GM23338 (cell line): ENCODE measurements at regions not wholly inside any gene's neighbourhood (a gene's known extent, or its start where the extent isn't known, plus 50 kb on each side); places are given as distances from the start of the nearest gene placed in this dataset.

Source experiments
- ATAC-seq: fragments of 200-7000 bp; cut with Tn5 transposase; 3 replicates; pipeline ENCODE4 v1.9.1; 2020
- DNase-seq: peaks from one replicate; pipeline ENCODE4 v3.0.0-alpha.2; 2015; ENCODE audit warnings: low spot score
- H2AFZ ChIP-seq: fragments of 200-600 bp; sonication (generic); 2 replicates; pipeline ENCODE4 v1.8.0; 2016; ENCODE audit warnings: antibody characterized with exemption, mild to moderate bottlenecking, moderate library complexity
- H3F3A ChIP-seq: fragments of 200-600 bp; sonication (generic); replicated peaks from 2 replicates; pipeline ENCODE4 v1.8.0; 2017; ENCODE audit warnings: antibody characterized with exemption, mixed run types, low read depth
- H3K27ac ChIP-seq: fragments of 200-600 bp; sonication (generic); 2 replicates; pipeline ENCODE4 v1.6.1; 2016; ENCODE audit warnings: low read depth
- H3K27me3 ChIP-seq: fragments of 200-600 bp; sonication (generic); 2 replicates; pipeline ENCODE4 v1.8.0; 2016; ENCODE audit warnings: mild to moderate bottlenecking, mixed run types, moderate library complexity; ENCODE audit not compliant: insufficient read depth
- H3K36me3 ChIP-seq: fragments of 200-600 bp; sonication (generic); 2 replicates; pipeline ENCODE4 v1.8.0; 2016; ENCODE audit warnings: mild to moderate bottlenecking; ENCODE audit not compliant: insufficient read depth
- H3K4me1 ChIP-seq: fragments of 200-600 bp; sonication (generic); 2 replicates; pipeline ENCODE4 v1.8.0; 2016; ENCODE audit warnings: mild to moderate bottlenecking, moderate library complexity; ENCODE audit not compliant: insufficient read depth
- H3K4me2 ChIP-seq: fragments of 200-600 bp; sonication (generic); 2 replicates; pipeline ENCODE4 v1.7.1; 2017; ENCODE audit warnings: mixed run types
- H3K4me3 ChIP-seq: fragments of 200-600 bp; sonication (generic); 2 replicates; pipeline ENCODE4 v1.6.1; 2016; ENCODE audit warnings: mixed run types
- H3K79me2 ChIP-seq: fragments of 200-600 bp; sonication (generic); replicated peaks from 2 replicates; pipeline ENCODE4 v1.8.0; 2017; ENCODE audit warnings: mild to moderate bottlenecking; ENCODE audit not compliant: insufficient read depth
- H3K9me2 ChIP-seq: fragments of 200-600 bp; sonication (generic); 2 replicates; pipeline ENCODE4 v1.8.0; 2017; ENCODE audit not compliant: insufficient read depth
- H4K20me1 ChIP-seq: fragments of 200-600 bp; sonication (generic); replicated peaks from 2 replicates; pipeline ENCODE4 v1.8.0; 2017; ENCODE audit warnings: mild to moderate bottlenecking; ENCODE audit not compliant: insufficient read depth
- H3K27ac Mint-ChIP-seq: 2 replicates; pipeline ENCODE4 v1.8.0; 2020; ENCODE audit warnings: inconsistent platforms, mild to moderate bottlenecking, moderate library complexity, mixed read lengths
- H3K27me3 Mint-ChIP-seq: 3 replicates; pipeline ENCODE4 v1.8.0; 2022; ENCODE audit warnings: low read depth, mild to moderate bottlenecking, moderate library complexity, mixed read lengths, inconsistent platforms; ENCODE audit not compliant: insufficient read depth, poor library complexity
- H3K36me3 Mint-ChIP-seq: 3 replicates; pipeline ENCODE4 v1.8.0; 2021; ENCODE audit warnings: low read depth, mild to moderate bottlenecking, inconsistent platforms, moderate library complexity, mixed read lengths
- H3K4me1 Mint-ChIP-seq: 3 replicates; pipeline ENCODE4 v1.8.0; 2020; ENCODE audit warnings: mild to moderate bottlenecking, inconsistent platforms, mixed read lengths
- H3K4me3 Mint-ChIP-seq: 3 replicates; pipeline ENCODE4 v1.8.0; 2021; ENCODE audit warnings: moderate library complexity, mild to moderate bottlenecking, inconsistent platforms, mixed read lengths
- H3K9me3 Mint-ChIP-seq: 3 replicates; pipeline ENCODE4 v1.8.0; 2020; ENCODE audit warnings: moderate library complexity, mild to moderate bottlenecking, inconsistent platforms, mixed read lengths
- CREB1 ChIP-seq: fragments of 250-450 bp; sonication (Bioruptor Pico); IDR thresholded peaks from 2 replicates; pipeline ENCODE4 v1.5.0; 2020; ENCODE audit warnings: low read depth, mild to moderate bottlenecking, moderate library complexity
- EZH2 ChIP-seq: fragments of 200-600 bp; sonication (generic); IDR thresholded peaks from one replicate; pipeline ENCODE4 v1.8.0; 2017; ENCODE audit warnings: antibody characterized with exemption, mild to moderate bottlenecking, low read depth; ENCODE audit not compliant: unreplicated experiment
- EZH2phosphoT487 ChIP-seq: fragments of 200-600 bp; sonication (generic); IDR thresholded peaks from one replicate; pipeline ENCODE4 v1.8.1; 2018; ENCODE audit warnings: antibody characterized with exemption; ENCODE audit not compliant: unreplicated experiment
- JUNB ChIP-seq: IDR thresholded peaks from one replicate; pipeline ENCODE4 v1.6.1; 2016; ENCODE audit warnings: antibody characterized with exemption; ENCODE audit not compliant: unreplicated experiment
- NANOG ChIP-seq: IDR thresholded peaks from 2 replicates; pipeline ENCODE4 v1.6.1; 2016; ENCODE audit warnings: antibody characterized with exemption, borderline replicate concordance
- POLR2AphosphoS5 ChIP-seq: IDR thresholded peaks from 2 replicates; pipeline ENCODE4 v1.6.1; 2016; ENCODE audit warnings: antibody characterized with exemption, low read depth
- REST ChIP-seq: IDR thresholded peaks from one replicate; pipeline ENCODE4 v1.6.1; 2018; ENCODE audit warnings: antibody characterized with exemption; ENCODE audit not compliant: unreplicated experiment
- STAT1 ChIP-seq: IDR thresholded peaks from one replicate; pipeline ENCODE4 v1.6.1; 2016; ENCODE audit warnings: antibody characterized with exemption; ENCODE audit not compliant: unreplicated experiment
- ZNF331 ChIP-seq: fragments of 250-450 bp; sonication (Bioruptor Pico); IDR thresholded peaks from 2 replicates; pipeline ENCODE4 v1.5.0; 2020; ENCODE audit warnings: low read depth, mild to moderate bottlenecking, moderate library complexity
- TF ChIP-seq, protein P1 (sequence below): IDR thresholded peaks from 2 replicates; pipeline ENCODE4 v1.6.1; 2016; ENCODE audit warnings: antibody characterized with exemption
- TF ChIP-seq, protein P2 (sequence below), 2 experiments: fragments of 200-600 bp in 1 of 2; sonication (generic) in 1 of 2; conservative IDR thresholded peaks; 2 replicates each; pipeline versions ENCODE4 v1.5.1 to v1.6.1; 2016 to 2017; ENCODE audit warnings: antibody characterized with exemption in 2 of 2, low read depth in 2 of 2, mild to moderate bottlenecking in 2 of 2, moderate library complexity in 1 of 2

DNA sequence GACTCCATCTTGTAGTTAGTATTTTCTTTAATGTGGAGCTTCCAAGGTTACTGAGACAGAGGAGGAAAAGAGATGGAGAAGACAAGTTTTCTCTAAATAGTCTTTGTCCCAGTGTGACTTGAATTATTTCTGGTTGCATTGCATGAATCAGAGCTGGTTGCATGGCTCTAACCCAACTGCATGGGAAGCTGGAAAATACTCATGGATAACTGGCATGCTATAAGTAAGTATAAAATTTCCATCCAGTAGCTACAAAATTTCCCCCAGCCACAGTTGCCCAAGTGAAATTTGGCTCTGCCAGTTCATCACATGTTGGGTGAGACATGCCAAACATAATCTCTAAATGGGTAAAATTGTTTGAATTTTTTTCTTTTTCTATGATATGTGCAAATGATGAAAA lies 1161.5 kb downstream of the CDH11 start:
- Histone ChIP-seq H3K79me2 (no peaks in the 10 kb centered on the region), H3K4me3 (no peak overlapping the region), H4K20me1 (no peaks in the 10 kb centered on the region), H3F3A (no peaks in the 10 kb centered on the region), H3K27ac (no peak overlapping the region), H3K27me3 (no peaks in the 10 kb centered on the region), H3K36me3 (no peaks in the 10 kb centered on the region), H3K4me1 (no peaks in the 10 kb centered on the region), H3K4me2 (no peak overlapping the region), H2AFZ (no peak overlapping the region), H3K9me2 (no peaks in the 10 kb centered on the region)
- Mint-ChIP-seq H3K9me3 (no peaks in the 10 kb centered on the region), H3K4me1 (no peaks in the 10 kb centered on the region), H3K27ac (no peak overlapping the region), H3K36me3 (no peaks in the 10 kb centered on the region), H3K4me3 (no peak overlapping the region), H3K27me3 (no peaks in the 10 kb centered on the region)
- no peak for TF ChIP-seq CREB1 (CRISPR knock-in tag)
- no peak for TF ChIP-seq ZNF331
- TF ChIP-seq EZH2phosphoT487: no peak
- TF ChIP-seq, protein P1, sequence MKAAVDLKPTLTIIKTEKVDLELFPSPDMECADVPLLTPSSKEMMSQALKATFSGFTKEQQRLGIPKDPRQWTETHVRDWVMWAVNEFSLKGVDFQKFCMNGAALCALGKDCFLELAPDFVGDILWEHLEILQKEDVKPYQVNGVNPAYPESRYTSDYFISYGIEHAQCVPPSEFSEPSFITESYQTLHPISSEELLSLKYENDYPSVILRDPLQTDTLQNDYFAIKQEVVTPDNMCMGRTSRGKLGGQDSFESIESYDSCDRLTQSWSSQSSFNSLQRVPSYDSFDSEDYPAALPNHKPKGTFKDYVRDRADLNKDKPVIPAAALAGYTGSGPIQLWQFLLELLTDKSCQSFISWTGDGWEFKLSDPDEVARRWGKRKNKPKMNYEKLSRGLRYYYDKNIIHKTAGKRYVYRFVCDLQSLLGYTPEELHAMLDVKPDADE: no peak
- no peak for TF ChIP-seq NANOG
- no peak for TF ChIP-seq STAT1
- TF ChIP-seq REST: no peak
- TF ChIP-seq, protein P2, sequence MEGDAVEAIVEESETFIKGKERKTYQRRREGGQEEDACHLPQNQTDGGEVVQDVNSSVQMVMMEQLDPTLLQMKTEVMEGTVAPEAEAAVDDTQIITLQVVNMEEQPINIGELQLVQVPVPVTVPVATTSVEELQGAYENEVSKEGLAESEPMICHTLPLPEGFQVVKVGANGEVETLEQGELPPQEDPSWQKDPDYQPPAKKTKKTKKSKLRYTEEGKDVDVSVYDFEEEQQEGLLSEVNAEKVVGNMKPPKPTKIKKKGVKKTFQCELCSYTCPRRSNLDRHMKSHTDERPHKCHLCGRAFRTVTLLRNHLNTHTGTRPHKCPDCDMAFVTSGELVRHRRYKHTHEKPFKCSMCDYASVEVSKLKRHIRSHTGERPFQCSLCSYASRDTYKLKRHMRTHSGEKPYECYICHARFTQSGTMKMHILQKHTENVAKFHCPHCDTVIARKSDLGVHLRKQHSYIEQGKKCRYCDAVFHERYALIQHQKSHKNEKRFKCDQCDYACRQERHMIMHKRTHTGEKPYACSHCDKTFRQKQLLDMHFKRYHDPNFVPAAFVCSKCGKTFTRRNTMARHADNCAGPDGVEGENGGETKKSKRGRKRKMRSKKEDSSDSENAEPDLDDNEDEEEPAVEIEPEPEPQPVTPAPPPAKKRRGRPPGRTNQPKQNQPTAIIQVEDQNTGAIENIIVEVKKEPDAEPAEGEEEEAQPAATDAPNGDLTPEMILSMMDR (conservative IDR thresholded peaks at IDR 0.05; ENCODE audit: low read depth in 2 of 2): no peak
- no peak for TF ChIP-seq POLR2AphosphoS5
- TF ChIP-seq JUNB: no peak
- DNase-seq (no peak), ATAC-seq (no peak)

- no peaks in the 10 kb centered on the region for H3K9me2 ChIP-seq
- Mint-ChIP-seq H3K27me3 (no peaks in the 10 kb centered on the region), H3K9me3 (no peaks in the 10 kb centered on the region), H3K27ac (no peak overlapping the region), H3K36me3 (no peaks in the 10 kb centered on the region), H3K4me1 (no peaks in the 10 kb centered on the region), H3K4me3 (no peak overlapping the region)
- H3K4me1 ChIP-seq: no peaks in the 10 kb centered on the region
- DNase-seq (no peak), ATAC-seq (no peak)
- no peaks in the 10 kb centered on the region for H3F3A ChIP-seq
- no peaks in the 10 kb centered on the region for H3K27me3 ChIP-seq
- no peak overlapping the region for H3K27ac ChIP-seq
- no peak overlapping the region for H3K4me2 ChIP-seq
- H3K36me3 ChIP-seq: no peaks in the 10 kb centered on the region
- no peak overlapping the region for H2AFZ ChIP-seq
- no peaks in the 10 kb centered on the region for H4K20me1 ChIP-seq
- no peak overlapping the region for H3K4me3 ChIP-seq
- no peaks in the 10 kb centered on the region for H3K79me2 ChIP-seq
- no peak for TF ChIP-seq CREB1 (CRISPR knock-in tag)
- TF ChIP-seq, protein P1: no peak
- TF ChIP-seq EZH2: no peak
- TF ChIP-seq ZNF331: no peak
Measured at GRCh38 chr16:63947022-63947421, 1174.8 kb downstream of the CDH11 start.
